ENCODE measurements at regions not wholly inside any gene's neighbourhood (a gene's known extent, or its start where the extent isn't known, plus 50 kb on each side); places are given as distances from the start of the nearest gene placed in this dataset.

DNA sequence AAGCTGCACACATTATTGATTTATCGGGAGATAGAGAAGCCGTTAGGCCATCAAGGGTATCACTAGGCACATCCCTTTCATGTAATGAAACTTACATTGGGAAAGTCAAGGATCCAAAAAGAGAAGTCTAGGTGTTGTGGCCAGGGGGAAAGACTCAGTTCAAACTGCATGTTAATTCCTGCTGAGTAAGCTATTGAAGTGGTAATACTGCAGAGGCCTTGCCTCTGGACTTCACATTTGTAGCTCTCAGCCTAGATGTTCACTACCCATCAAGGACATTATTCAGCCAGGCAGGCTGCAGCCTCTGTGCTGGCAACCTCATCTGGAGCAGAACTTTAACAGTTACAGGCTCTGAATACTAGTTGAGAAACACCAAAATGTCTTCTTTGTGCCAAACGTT lies 2094.5 kb upstream of the AGA start:
- Histone ChIP-seq H2AFZ (replicated peaks; ENCODE audit: low read length, poor library complexity) (no peak overlapping the region), H3K4me1 (ENCODE audit: control insufficient read depth, insufficient read depth, low read length) (no peaks in the 10 kb centered on the region), H3K56ac (ENCODE audit: extremely low read depth, insufficient read depth, low read length) (no peak overlapping the region), H3K27me3 (ENCODE audit: control insufficient read depth, insufficient read depth, low read length) (no peaks in the 10 kb centered on the region), H3K9me1 (ENCODE audit: insufficient read depth, low read length) (no peaks in the 10 kb centered on the region), H3K36me3 (ENCODE audit: control insufficient read depth, insufficient read depth, low read length) (no peaks in the 10 kb centered on the region), H4K91ac (ENCODE audit: insufficient read depth, low read depth, low read length) (no peak overlapping the region), H3K4ac (ENCODE audit: low read depth, low read length) (no peak overlapping the region), H3K4me2 (ENCODE audit: low read depth, low read length) (no peak overlapping the region), H3K23ac (ENCODE audit: low read depth, low read length) (no peak overlapping the region), H4K20me1 (ENCODE audit: insufficient read depth, low read length) (no peaks in the 10 kb centered on the region), H3K9ac (ENCODE audit: low read depth, low read length) (no peak overlapping the region), H2BK15ac (ENCODE audit: low read depth, low read length) (no peak overlapping the region), H4K5ac (ENCODE audit: low read depth, low read length) (no peak overlapping the region), H3K27ac (ENCODE audit: insufficient read depth, low read length) (no peak overlapping the region), H3K14ac (replicated peaks; ENCODE audit: low read depth, low read length) (no peak overlapping the region), H2BK20ac (ENCODE audit: low read depth, low read length) (no peak overlapping the region), H2AK5ac (ENCODE audit: low read depth, low read length) (no peak overlapping the region), H2AK9ac (replicated peaks; ENCODE audit: low read depth, low read length, poor library complexity) (no peak overlapping the region), H3K9me3 (ENCODE audit: control insufficient read depth, insufficient read depth, low read length) (no peaks in the 10 kb centered on the region), H3K79me1 (ENCODE audit: low read depth in 1 of 2, low read length in 2 of 2) (no peaks in the 10 kb centered on the region), H2BK5ac (ENCODE audit: low read depth, low read length, poor library complexity, severe bottlenecking) (no peak overlapping the region), H2BK120ac (ENCODE audit: low read depth, low read length) (no peak overlapping the region), H4K8ac (ENCODE audit: low read depth in 2 of 2, low read length in 2 of 2) (no peak overlapping the region), H3K4me3 (ENCODE audit: insufficient read depth, low read depth, low read length) (no peak overlapping the region), H3K18ac (ENCODE audit: low read depth, low read length) (no peak overlapping the region)
- in situ Hi-C loops (cut with MboI; ENCODE audit: low sequenced_read_pairs) (no loop called here), intact Hi-C loops (cut with micrococcal nuclease) (no loop called here), dilution Hi-C loops (cut with HindIII; ENCODE audit: low sequenced_read_pairs, unreplicated experiment) (no loop called here)
- BruUV-seq (replicated peaks): no TSS peak
- ATAC-seq (ENCODE audit: low read depth) (no peak), DNase-seq (no peak)
- TF ChIP-seq, protein P1, sequence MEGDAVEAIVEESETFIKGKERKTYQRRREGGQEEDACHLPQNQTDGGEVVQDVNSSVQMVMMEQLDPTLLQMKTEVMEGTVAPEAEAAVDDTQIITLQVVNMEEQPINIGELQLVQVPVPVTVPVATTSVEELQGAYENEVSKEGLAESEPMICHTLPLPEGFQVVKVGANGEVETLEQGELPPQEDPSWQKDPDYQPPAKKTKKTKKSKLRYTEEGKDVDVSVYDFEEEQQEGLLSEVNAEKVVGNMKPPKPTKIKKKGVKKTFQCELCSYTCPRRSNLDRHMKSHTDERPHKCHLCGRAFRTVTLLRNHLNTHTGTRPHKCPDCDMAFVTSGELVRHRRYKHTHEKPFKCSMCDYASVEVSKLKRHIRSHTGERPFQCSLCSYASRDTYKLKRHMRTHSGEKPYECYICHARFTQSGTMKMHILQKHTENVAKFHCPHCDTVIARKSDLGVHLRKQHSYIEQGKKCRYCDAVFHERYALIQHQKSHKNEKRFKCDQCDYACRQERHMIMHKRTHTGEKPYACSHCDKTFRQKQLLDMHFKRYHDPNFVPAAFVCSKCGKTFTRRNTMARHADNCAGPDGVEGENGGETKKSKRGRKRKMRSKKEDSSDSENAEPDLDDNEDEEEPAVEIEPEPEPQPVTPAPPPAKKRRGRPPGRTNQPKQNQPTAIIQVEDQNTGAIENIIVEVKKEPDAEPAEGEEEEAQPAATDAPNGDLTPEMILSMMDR (conservative IDR thresholded peaks at IDR 0.05; ENCODE audit: low read depth, low read length): no peak
- TF ChIP-seq, protein P2, sequence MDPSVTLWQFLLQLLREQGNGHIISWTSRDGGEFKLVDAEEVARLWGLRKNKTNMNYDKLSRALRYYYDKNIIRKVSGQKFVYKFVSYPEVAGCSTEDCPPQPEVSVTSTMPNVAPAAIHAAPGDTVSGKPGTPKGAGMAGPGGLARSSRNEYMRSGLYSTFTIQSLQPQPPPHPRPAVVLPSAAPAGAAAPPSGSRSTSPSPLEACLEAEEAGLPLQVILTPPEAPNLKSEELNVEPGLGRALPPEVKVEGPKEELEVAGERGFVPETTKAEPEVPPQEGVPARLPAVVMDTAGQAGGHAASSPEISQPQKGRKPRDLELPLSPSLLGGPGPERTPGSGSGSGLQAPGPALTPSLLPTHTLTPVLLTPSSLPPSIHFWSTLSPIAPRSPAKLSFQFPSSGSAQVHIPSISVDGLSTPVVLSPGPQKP (IDR thresholded peaks at IDR 0.05; ENCODE audit: borderline replicate concordance, low read depth, low read length): no peak
- TF ChIP-seq, protein P3, sequence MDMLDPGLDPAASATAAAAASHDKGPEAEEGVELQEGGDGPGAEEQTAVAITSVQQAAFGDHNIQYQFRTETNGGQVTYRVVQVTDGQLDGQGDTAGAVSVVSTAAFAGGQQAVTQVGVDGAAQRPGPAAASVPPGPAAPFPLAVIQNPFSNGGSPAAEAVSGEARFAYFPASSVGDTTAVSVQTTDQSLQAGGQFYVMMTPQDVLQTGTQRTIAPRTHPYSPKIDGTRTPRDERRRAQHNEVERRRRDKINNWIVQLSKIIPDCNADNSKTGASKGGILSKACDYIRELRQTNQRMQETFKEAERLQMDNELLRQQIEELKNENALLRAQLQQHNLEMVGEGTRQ (IDR thresholded peaks at IDR 0.05; ENCODE audit: low read depth, low read length): no peak
- no peak for TF ChIP-seq CHD1 (IDR thresholded peaks at IDR 0.05; ENCODE audit: low read depth, low read length)
- TF ChIP-seq SMC3 (IDR thresholded peaks at IDR 0.05; ENCODE audit: low read depth, low read length): no peak
- WGBS, 2 experiments (ENCODE audit: extremely low coverage in 2 of 2, insufficient read length in 1 of 2): no CpG with 5 or more reads among the region's 3 CpGs
- ChIA-PET CTCF (no interaction called here), POLR2A (ENCODE audit: unreplicated experiment) (no interaction called here)

Data from IMR-90 (cell line).